H1 (cell line): ENCODE measurements at regions not wholly inside any gene's neighbourhood (a gene's known extent, or its start where the extent isn't known, plus 50 kb on each side); places are given as distances from the start of the nearest gene placed in this dataset.

ENCODE experiments used
- CTCF ChIA-PET: fragments of 300-600 bp; sonication (Branson Sonifier 250); formaldehyde crosslinking; loops from one replicate; lab custom pipeline; 2021; ENCODE audit not compliant: partially characterized antibody; lab: Charles Lee
- POLR2A ChIA-PET: fragments of 300-600 bp; sonication (Branson Sonifier 250); formaldehyde crosslinking; loops from one replicate; lab custom pipeline; 2021; ENCODE audit warnings: inconsistent platforms; ENCODE audit not compliant: partially characterized antibody; lab: Charles Lee
- DNase-seq, 2 experiments: peaks; one replicate each; pipeline versions ENCODE4 v3.0.0 to v3.0.0-alpha.2; 2010 to 2022; ENCODE audit warnings: low spot score in 2 of 2, low read depth in 1 of 2, mixed read lengths in 1 of 2
- FAIRE-seq: peaks from 2 replicates; lab custom pipeline; 2011; peaks lifted over from hg19 to GRCh38; lab: Jason Lieb, UNC
- H2AFZ ChIP-seq: 2 replicates; pipeline ENCODE4 v1.8.1; 2012; ENCODE audit warnings: low read length, inconsistent platforms
- H2AK5ac ChIP-seq: 2 replicates; pipeline ENCODE4 v1.6.1; 2013; ENCODE audit warnings: low read depth, low read length
- H2BK120ac ChIP-seq: replicated peaks from 2 replicates; pipeline ENCODE3; 2013; ENCODE audit warnings: low read depth, low read length, inconsistent platforms
- H2BK12ac ChIP-seq: 2 replicates; pipeline ENCODE4 v1.6.1; 2013; ENCODE audit warnings: low read depth, low read length
- H2BK15ac ChIP-seq: 2 replicates; pipeline ENCODE4 v1.6.1; 2013; ENCODE audit warnings: low read length
- H2BK20ac ChIP-seq: 2 replicates; pipeline ENCODE4 v1.6.1; 2013; ENCODE audit warnings: low read length
- H2BK5ac ChIP-seq: 2 replicates; pipeline ENCODE4 v1.6.1; 2013; ENCODE audit warnings: low read depth, low read length
- H3K14ac ChIP-seq: 2 replicates; pipeline ENCODE4 v1.6.1; 2013; ENCODE audit warnings: inconsistent platforms; ENCODE audit not compliant: insufficient read length
- H3K18ac ChIP-seq: 2 replicates; pipeline ENCODE4 v1.6.1; 2013; ENCODE audit warnings: low read length; ENCODE audit errors: extremely low read depth
- H3K23ac ChIP-seq: 2 replicates; pipeline ENCODE4 v1.6.1; 2013; ENCODE audit warnings: inconsistent platforms; ENCODE audit not compliant: insufficient read length
- H3K23me2 ChIP-seq: 2 replicates; pipeline ENCODE4 v1.6.1; 2013; ENCODE audit warnings: low read depth, low read length
- H3K27ac ChIP-seq: 2 replicates; pipeline ENCODE4 v1.6.1; 2011; ENCODE audit warnings: low read depth, low read length, inconsistent platforms
- H3K27me3 ChIP-seq, 4 experiments: replicated peaks in 1 of 4; 1 replicate in 1 of 4; 2 replicates in 3 of 4; pipeline versions ENCODE4 v1.6.1 to v1.8.1; 2011 to 2013; ENCODE audit warnings: low read length in 3 of 4, mild to moderate bottlenecking in 3 of 4, inconsistent platforms in 2 of 4, mixed read lengths in 2 of 4, moderate library complexity in 1 of 4; ENCODE audit not compliant: control insufficient read depth in 3 of 4, insufficient read depth in 3 of 4; ENCODE audit errors: extremely low read depth in 1 of 4
- H3K36me3 ChIP-seq, 4 experiments: 2 replicates each; pipeline versions ENCODE4 v1.6.1 to v1.8.1; 2011 to 2013; ENCODE audit warnings: mild to moderate bottlenecking in 4 of 4, low read length in 3 of 4, moderate library complexity in 2 of 4, control low read depth in 1 of 4, inconsistent platforms in 1 of 4; ENCODE audit not compliant: insufficient read depth in 4 of 4, control insufficient read depth in 2 of 4
- H3K4ac ChIP-seq: replicated peaks from 2 replicates; pipeline ENCODE3; 2013; ENCODE audit warnings: low read length, low read depth, mixed read lengths, inconsistent platforms; ENCODE audit not compliant: insufficient read length
- H3K4me1 ChIP-seq, 4 experiments: replicated peaks in 1 of 4; 1 replicate in 1 of 4; 2 replicates in 3 of 4; pipeline versions ENCODE4 v1.6.1 to v1.8.1; 2011 to 2013; ENCODE audit warnings: low read length in 3 of 4, inconsistent platforms in 2 of 4, mixed read lengths in 1 of 4; ENCODE audit not compliant: insufficient read depth in 4 of 4, control insufficient read depth in 3 of 4
- H3K4me2 ChIP-seq, 2 experiments: 2 replicates each; pipeline versions ENCODE4 v1.6.1 to v1.8.1; 2011 to 2013; ENCODE audit warnings: low read depth in 2 of 2, low read length in 2 of 2, control low read depth in 1 of 2, inconsistent platforms in 1 of 2, mild to moderate bottlenecking in 1 of 2; ENCODE audit not compliant: insufficient read depth in 1 of 2
- H3K4me3 ChIP-seq, 4 experiments: fragments of 200-600, 300-600 bp in 1 of 4; sonication (generic), shearing (Covaris generic), sonication (Bioruptor Twin) in 1 of 4; 2 replicates each; pipeline versions ENCODE4 v1.5.1 to v1.8.1; 2011 to 2016; ENCODE audit warnings: low read length in 4 of 4, low read depth in 3 of 4, control low read depth in 2 of 4, inconsistent platforms in 2 of 4, mild to moderate bottlenecking in 2 of 4, mixed read lengths in 1 of 4, moderate library complexity in 1 of 4; ENCODE audit not compliant: insufficient read depth in 2 of 4; ENCODE audit errors: extremely low read depth in 1 of 4
- H3K56ac ChIP-seq: replicated peaks from 2 replicates; pipeline ENCODE3; 2013; ENCODE audit warnings: low read depth, mild to moderate bottlenecking, mixed read lengths, low read length, inconsistent platforms; ENCODE audit not compliant: insufficient read length
- H3K79me1 ChIP-seq: 2 replicates; pipeline ENCODE4 v1.6.1; 2013; ENCODE audit warnings: low read depth, low read length, control low read depth
- H3K79me2 ChIP-seq, 2 experiments: 2 replicates each; pipeline versions ENCODE4 v1.6.1 to v1.8.1; 2012 to 2013; ENCODE audit warnings: low read length in 2 of 2, mild to moderate bottlenecking in 2 of 2, inconsistent platforms in 1 of 2; ENCODE audit not compliant: insufficient read depth in 2 of 2, control insufficient read depth in 1 of 2
- H3K9ac ChIP-seq, 4 experiments: replicated peaks in 1 of 4; 1 replicate in 1 of 4; 2 replicates in 3 of 4; pipeline versions ENCODE4 v1.6.1 to v1.8.1; 2011 to 2013; ENCODE audit warnings: low read depth in 3 of 4, low read length in 3 of 4, control low read depth in 2 of 4, mild to moderate bottlenecking in 2 of 4, moderate library complexity in 2 of 4, inconsistent platforms in 1 of 4; ENCODE audit errors: extremely low read depth in 1 of 4
- H3K9me3 ChIP-seq, 2 experiments: 2 replicates each; pipeline versions ENCODE4 v1.6.1 to v1.8.1; 2012 to 2013; ENCODE audit warnings: mild to moderate bottlenecking in 2 of 2, moderate library complexity in 2 of 2, control low read depth in 1 of 2, inconsistent platforms in 1 of 2, low read depth in 1 of 2, low read length in 1 of 2, mixed read lengths in 1 of 2; ENCODE audit not compliant: insufficient read depth in 2 of 2
- H4K20me1 ChIP-seq, 2 experiments: replicated peaks in 1 of 2; 2 replicates each; pipeline versions ENCODE3 to v1.8.1; 2011 to 2013; ENCODE audit warnings: inconsistent platforms in 2 of 2, low read length in 2 of 2, mild to moderate bottlenecking in 1 of 2; ENCODE audit not compliant: insufficient read depth in 2 of 2, control insufficient read depth in 1 of 2
- H4K5ac ChIP-seq: 2 replicates; pipeline ENCODE4 v1.6.1; 2013; ENCODE audit warnings: low read length, low read depth, mixed read lengths, inconsistent platforms; ENCODE audit not compliant: insufficient read length
- H4K8ac ChIP-seq: 2 replicates; pipeline ENCODE4 v1.8.0; 2013; ENCODE audit warnings: mild to moderate bottlenecking, moderate library complexity, low read length, inconsistent platforms; ENCODE audit not compliant: insufficient read depth; ENCODE audit errors: extremely low read depth
- H4K91ac ChIP-seq: replicated peaks from 2 replicates; pipeline ENCODE3; 2013; ENCODE audit warnings: low read length, mixed read lengths, inconsistent platforms; ENCODE audit not compliant: insufficient read length
- WGBS, 2 experiments: shearing (Covaris generic) in 1 of 2; methylation state at CpG; one replicate each; pipeline versions ENCODE4 v1.1.6 to v1.1.7; 2013 to 2015; ENCODE audit warnings: low lambda C conversion rate in 2 of 2, mixed read lengths in 2 of 2, inconsistent platforms in 1 of 2, low coverage in 1 of 2, missing lambda C conversion rate in 1 of 2; ENCODE audit not compliant: insufficient replicate concordance in 2 of 2, insufficient coverage in 1 of 2, insufficient read length in 1 of 2; ENCODE audit errors: extremely low coverage in 1 of 2, missing lambda C conversion rate in 1 of 2; 5-methylcytosine and 5-hydroxymethylcytosine counted together
- TF ChIP-seq, protein P1 (sequence below): IDR thresholded peaks from 2 replicates; pipeline ENCODE4 v1.6.1; 2012; ENCODE audit warnings: inconsistent platforms

DNA sequence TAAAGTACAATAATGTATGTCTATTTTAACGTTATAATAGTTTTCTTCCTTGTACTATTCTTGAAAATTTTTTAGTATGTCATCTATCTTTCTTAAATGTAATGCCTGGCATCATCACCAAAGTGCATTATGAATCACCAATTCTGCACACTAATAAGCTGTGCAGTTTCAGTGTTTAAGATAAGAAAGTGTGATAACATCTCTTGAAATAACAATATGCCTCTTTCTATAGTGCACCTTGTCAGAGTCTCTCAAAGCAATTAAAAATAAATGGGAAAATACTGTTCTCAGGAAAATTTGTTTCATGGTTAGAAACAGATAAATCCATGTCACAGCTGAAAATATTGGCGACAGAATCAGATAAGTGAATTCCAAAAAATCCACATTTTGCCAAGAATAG lies 457.4 kb upstream of the PCDH10 start:
- Histone ChIP-seq H3K9me3 (peaks cover 0 to 2% of the 10 kb centered on the region in 2 experiments; a peak in 1 of 4 replicates), H3K36me3 (no peaks in the 10 kb centered on the region), H2BK20ac (no peak overlapping the region), H3K9ac (no peak overlapping the region), H4K5ac (no peak overlapping the region), H3K56ac (no peak overlapping the region), H3K18ac (no peak overlapping the region), H2BK12ac (no peak overlapping the region), H4K20me1 (no peaks in the 10 kb centered on the region), H3K27ac (no peak overlapping the region), H3K27me3 (peaks cover 0 to 1% (median 0%) of the 10 kb centered on the region in 4 experiments; a peak in 1 of 7 replicates), H3K79me2 (no peaks in the 10 kb centered on the region), H3K4me1 (no peaks in the 10 kb centered on the region), H3K23me2 (no peaks in the 10 kb centered on the region), H2BK120ac (no peak overlapping the region), H3K4me2 (no peak overlapping the region), H3K4ac (no peak overlapping the region), H2AK5ac (no peak overlapping the region), H3K14ac (no peak overlapping the region), H3K4me3 (no peak overlapping the region), H4K8ac (no peak overlapping the region), H3K79me1 (no peaks in the 10 kb centered on the region), H2AFZ (no peak overlapping the region), H2BK5ac (no peak overlapping the region), H3K23ac (no peak overlapping the region), H4K91ac (no peak overlapping the region), H2BK15ac (no peak overlapping the region)
- DNase-seq (no peak), FAIRE-seq (no peak)
- CTCF ChIA-PET = no interaction called here
- POLR2A ChIA-PET = interaction anchor here (0.6 kb wide), 1 partner anchor 431 kb away, joined by 3 read pairs; no protein-coding TSS in a partner anchor
- WGBS, 2 experiments = 84% methylated on average over 2 of the region's 2 CpGs; no CpG with 5 or more reads in 1 of the 2 experiments
- TF ChIP-seq, protein P1, sequence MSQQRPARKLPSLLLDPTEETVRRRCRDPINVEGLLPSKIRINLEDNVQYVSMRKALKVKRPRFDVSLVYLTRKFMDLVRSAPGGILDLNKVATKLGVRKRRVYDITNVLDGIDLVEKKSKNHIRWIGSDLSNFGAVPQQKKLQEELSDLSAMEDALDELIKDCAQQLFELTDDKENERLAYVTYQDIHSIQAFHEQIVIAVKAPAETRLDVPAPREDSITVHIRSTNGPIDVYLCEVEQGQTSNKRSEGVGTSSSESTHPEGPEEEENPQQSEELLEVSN = no peak
